Prostate gland (tissue), 2 donors: ENCODE measurements at regions not wholly inside any gene's neighbourhood (a gene's known extent, or its start where the extent isn't known, plus 50 kb on each side); places are given as distances from the start of the nearest gene placed in this dataset.

Experiments used
- CTCF ChIP-seq, 4 experiments: fragments of 200-600 bp in 2 of 4; fragments of 450-650 bp in 2 of 4; sonication (generic) in 2 of 4; IDR thresholded peaks; 1 replicate in 3 of 4; 2 replicates in 1 of 4; pipeline ENCODE4 v1.5.1; 2016 to 2019; ENCODE audit warnings: antibody characterized with exemption in 4 of 4, mild to moderate bottlenecking in 2 of 4, moderate library complexity in 2 of 4
- POLR2A ChIP-seq: fragments of 450-650 bp; IDR thresholded peaks from one replicate; pipeline ENCODE4 v1.6.1; 2016; ENCODE audit warnings: antibody characterized with exemption, mild to moderate bottlenecking

GRCh38 chr12:114735680-114736374, 51.9 kb upstream of the TBX3 start:
- TF ChIP-seq CTCF (IDR thresholded peaks at IDR 0.05) (no peak), POLR2A (no peak)
